Ishikawa (cell line): ENCODE measurements at regions not wholly inside any gene's neighbourhood (a gene's known extent, or its start where the extent isn't known, plus 50 kb on each side); places are given as distances from the start of the nearest gene placed in this dataset.

Experiments
- CEBPB ChIP-seq: IDR thresholded peaks from 2 replicates; pipeline ENCODE4 v1.6.1; 2012
- EP300 ChIP-seq: IDR thresholded peaks from 2 replicates; pipeline ENCODE4 v1.6.1; 2012; ENCODE audit warnings: borderline replicate concordance
- FOXM1 ChIP-seq: IDR thresholded peaks from 2 replicates; pipeline ENCODE4 v1.6.1; 2012; ENCODE audit warnings: low read depth, borderline replicate concordance
- NFIC ChIP-seq: IDR thresholded peaks from 2 replicates; pipeline ENCODE4 v1.6.1; 2012
- RAD21 ChIP-seq: IDR thresholded peaks from 2 replicates; pipeline ENCODE4 v1.6.1; 2012; ENCODE audit warnings: low read depth
- TAF1 ChIP-seq: IDR thresholded peaks from 2 replicates; pipeline ENCODE4 v1.6.1; 2012; ENCODE audit warnings: low read depth, mild to moderate bottlenecking
- YY1 ChIP-seq: IDR thresholded peaks from 2 replicates; pipeline ENCODE4 v1.6.1; 2012; ENCODE audit warnings: low read depth

- no peak for TF ChIP-seq EP300
- TF ChIP-seq CEBPB = no peak
- TF ChIP-seq YY1 = no peak
- no peak for TF ChIP-seq FOXM1
- no peak for TF ChIP-seq TAF1
- TF ChIP-seq RAD21 = no peak
- TF ChIP-seq NFIC = no peak
Observed at GRCh38 chr10:56146806-56147205, 214.3 kb downstream of the ZWINT start.
